H1 (cell line): ENCODE measurements at regions not wholly inside any gene's neighbourhood (a gene's known extent, or its start where the extent isn't known, plus 50 kb on each side); places are given as distances from the start of the nearest gene placed in this dataset.

ENCODE experiments used
- CTCF ChIA-PET: fragments of 300-600 bp; sonication (Branson Sonifier 250); formaldehyde crosslinking; loops from one replicate; lab custom pipeline; 2021; ENCODE audit not compliant: partially characterized antibody; lab: Charles Lee
- POLR2A ChIA-PET: fragments of 300-600 bp; sonication (Branson Sonifier 250); formaldehyde crosslinking; loops from one replicate; lab custom pipeline; 2021; ENCODE audit warnings: inconsistent platforms; ENCODE audit not compliant: partially characterized antibody; lab: Charles Lee
- DNase-seq, 2 experiments: peaks; one replicate each; pipeline versions ENCODE4 v3.0.0 to v3.0.0-alpha.2; 2010 to 2022; ENCODE audit warnings: low spot score in 2 of 2, low read depth in 1 of 2, mixed read lengths in 1 of 2
- FAIRE-seq: peaks from 2 replicates; lab custom pipeline; 2011; peaks lifted over from hg19 to GRCh38; lab: Jason Lieb, UNC
- H2AFZ ChIP-seq: 2 replicates; pipeline ENCODE4 v1.8.1; 2012; ENCODE audit warnings: low read length, inconsistent platforms
- H2AK5ac ChIP-seq: 2 replicates; pipeline ENCODE4 v1.6.1; 2013; ENCODE audit warnings: low read depth, low read length
- H2BK120ac ChIP-seq: replicated peaks from 2 replicates; pipeline ENCODE3; 2013; ENCODE audit warnings: low read depth, low read length, inconsistent platforms
- H2BK12ac ChIP-seq: 2 replicates; pipeline ENCODE4 v1.6.1; 2013; ENCODE audit warnings: low read depth, low read length
- H2BK15ac ChIP-seq: 2 replicates; pipeline ENCODE4 v1.6.1; 2013; ENCODE audit warnings: low read length
- H2BK20ac ChIP-seq: 2 replicates; pipeline ENCODE4 v1.6.1; 2013; ENCODE audit warnings: low read length
- H2BK5ac ChIP-seq: 2 replicates; pipeline ENCODE4 v1.6.1; 2013; ENCODE audit warnings: low read depth, low read length
- H3K14ac ChIP-seq: 2 replicates; pipeline ENCODE4 v1.6.1; 2013; ENCODE audit warnings: inconsistent platforms; ENCODE audit not compliant: insufficient read length
- H3K18ac ChIP-seq: 2 replicates; pipeline ENCODE4 v1.6.1; 2013; ENCODE audit warnings: low read length; ENCODE audit errors: extremely low read depth
- H3K23ac ChIP-seq: 2 replicates; pipeline ENCODE4 v1.6.1; 2013; ENCODE audit warnings: inconsistent platforms; ENCODE audit not compliant: insufficient read length
- H3K23me2 ChIP-seq: 2 replicates; pipeline ENCODE4 v1.6.1; 2013; ENCODE audit warnings: low read depth, low read length
- H3K27ac ChIP-seq: 2 replicates; pipeline ENCODE4 v1.6.1; 2011; ENCODE audit warnings: low read depth, low read length, inconsistent platforms
- H3K27me3 ChIP-seq, 4 experiments: replicated peaks in 1 of 4; 1 replicate in 1 of 4; 2 replicates in 3 of 4; pipeline versions ENCODE4 v1.6.1 to v1.8.1; 2011 to 2013; ENCODE audit warnings: low read length in 3 of 4, mild to moderate bottlenecking in 3 of 4, inconsistent platforms in 2 of 4, mixed read lengths in 2 of 4, moderate library complexity in 1 of 4; ENCODE audit not compliant: control insufficient read depth in 3 of 4, insufficient read depth in 3 of 4; ENCODE audit errors: extremely low read depth in 1 of 4
- H3K36me3 ChIP-seq, 4 experiments: 2 replicates each; pipeline versions ENCODE4 v1.6.1 to v1.8.1; 2011 to 2013; ENCODE audit warnings: mild to moderate bottlenecking in 4 of 4, low read length in 3 of 4, moderate library complexity in 2 of 4, control low read depth in 1 of 4, inconsistent platforms in 1 of 4; ENCODE audit not compliant: insufficient read depth in 4 of 4, control insufficient read depth in 2 of 4
- H3K4ac ChIP-seq: replicated peaks from 2 replicates; pipeline ENCODE3; 2013; ENCODE audit warnings: low read length, low read depth, mixed read lengths, inconsistent platforms; ENCODE audit not compliant: insufficient read length
- H3K4me1 ChIP-seq, 4 experiments: replicated peaks in 1 of 4; 1 replicate in 1 of 4; 2 replicates in 3 of 4; pipeline versions ENCODE4 v1.6.1 to v1.8.1; 2011 to 2013; ENCODE audit warnings: low read length in 3 of 4, inconsistent platforms in 2 of 4, mixed read lengths in 1 of 4; ENCODE audit not compliant: insufficient read depth in 4 of 4, control insufficient read depth in 3 of 4
- H3K4me2 ChIP-seq, 2 experiments: 2 replicates each; pipeline versions ENCODE4 v1.6.1 to v1.8.1; 2011 to 2013; ENCODE audit warnings: low read depth in 2 of 2, low read length in 2 of 2, control low read depth in 1 of 2, inconsistent platforms in 1 of 2, mild to moderate bottlenecking in 1 of 2; ENCODE audit not compliant: insufficient read depth in 1 of 2
- H3K4me3 ChIP-seq, 4 experiments: fragments of 200-600, 300-600 bp in 1 of 4; sonication (generic), shearing (Covaris generic), sonication (Bioruptor Twin) in 1 of 4; 2 replicates each; pipeline versions ENCODE4 v1.5.1 to v1.8.1; 2011 to 2016; ENCODE audit warnings: low read length in 4 of 4, low read depth in 3 of 4, control low read depth in 2 of 4, inconsistent platforms in 2 of 4, mild to moderate bottlenecking in 2 of 4, mixed read lengths in 1 of 4, moderate library complexity in 1 of 4; ENCODE audit not compliant: insufficient read depth in 2 of 4; ENCODE audit errors: extremely low read depth in 1 of 4
- H3K56ac ChIP-seq: replicated peaks from 2 replicates; pipeline ENCODE3; 2013; ENCODE audit warnings: low read depth, mild to moderate bottlenecking, mixed read lengths, low read length, inconsistent platforms; ENCODE audit not compliant: insufficient read length
- H3K79me1 ChIP-seq: 2 replicates; pipeline ENCODE4 v1.6.1; 2013; ENCODE audit warnings: low read depth, low read length, control low read depth
- H3K79me2 ChIP-seq, 2 experiments: 2 replicates each; pipeline versions ENCODE4 v1.6.1 to v1.8.1; 2012 to 2013; ENCODE audit warnings: low read length in 2 of 2, mild to moderate bottlenecking in 2 of 2, inconsistent platforms in 1 of 2; ENCODE audit not compliant: insufficient read depth in 2 of 2, control insufficient read depth in 1 of 2
- H3K9ac ChIP-seq, 4 experiments: replicated peaks in 1 of 4; 1 replicate in 1 of 4; 2 replicates in 3 of 4; pipeline versions ENCODE4 v1.6.1 to v1.8.1; 2011 to 2013; ENCODE audit warnings: low read depth in 3 of 4, low read length in 3 of 4, control low read depth in 2 of 4, mild to moderate bottlenecking in 2 of 4, moderate library complexity in 2 of 4, inconsistent platforms in 1 of 4; ENCODE audit errors: extremely low read depth in 1 of 4
- H3K9me3 ChIP-seq, 2 experiments: 2 replicates each; pipeline versions ENCODE4 v1.6.1 to v1.8.1; 2012 to 2013; ENCODE audit warnings: mild to moderate bottlenecking in 2 of 2, moderate library complexity in 2 of 2, control low read depth in 1 of 2, inconsistent platforms in 1 of 2, low read depth in 1 of 2, low read length in 1 of 2, mixed read lengths in 1 of 2; ENCODE audit not compliant: insufficient read depth in 2 of 2
- H4K20me1 ChIP-seq, 2 experiments: replicated peaks in 1 of 2; 2 replicates each; pipeline versions ENCODE3 to v1.8.1; 2011 to 2013; ENCODE audit warnings: inconsistent platforms in 2 of 2, low read length in 2 of 2, mild to moderate bottlenecking in 1 of 2; ENCODE audit not compliant: insufficient read depth in 2 of 2, control insufficient read depth in 1 of 2
- H4K5ac ChIP-seq: 2 replicates; pipeline ENCODE4 v1.6.1; 2013; ENCODE audit warnings: low read length, low read depth, mixed read lengths, inconsistent platforms; ENCODE audit not compliant: insufficient read length
- H4K8ac ChIP-seq: 2 replicates; pipeline ENCODE4 v1.8.0; 2013; ENCODE audit warnings: mild to moderate bottlenecking, moderate library complexity, low read length, inconsistent platforms; ENCODE audit not compliant: insufficient read depth; ENCODE audit errors: extremely low read depth
- H4K91ac ChIP-seq: replicated peaks from 2 replicates; pipeline ENCODE3; 2013; ENCODE audit warnings: low read length, mixed read lengths, inconsistent platforms; ENCODE audit not compliant: insufficient read length
- BCL11A ChIP-seq, 2 experiments: IDR thresholded peaks; one replicate each; pipeline ENCODE4 v1.6.1; 2011; ENCODE audit warnings: low read depth in 2 of 2, low read length in 2 of 2, mild to moderate bottlenecking in 2 of 2
- CBX8 ChIP-seq: fragments of 300-800, 300-1000 bp; sonication (generic); IDR thresholded peaks from 2 replicates; pipeline ENCODE4 v1.7.1; 2016; ENCODE audit warnings: low read depth, low read length, borderline replicate concordance
- SP2 ChIP-seq: IDR thresholded peaks from 2 replicates; pipeline ENCODE4 v1.6.1; 2012; ENCODE audit warnings: mild to moderate bottlenecking, low read length, inconsistent platforms
- WGBS, 2 experiments: shearing (Covaris generic) in 1 of 2; methylation state at CpG; one replicate each; pipeline versions ENCODE4 v1.1.6 to v1.1.7; 2013 to 2015; ENCODE audit warnings: low lambda C conversion rate in 2 of 2, mixed read lengths in 2 of 2, inconsistent platforms in 1 of 2, low coverage in 1 of 2, missing lambda C conversion rate in 1 of 2; ENCODE audit not compliant: insufficient replicate concordance in 2 of 2, insufficient coverage in 1 of 2, insufficient read length in 1 of 2; ENCODE audit errors: extremely low coverage in 1 of 2, missing lambda C conversion rate in 1 of 2; 5-methylcytosine and 5-hydroxymethylcytosine counted together

DNA sequence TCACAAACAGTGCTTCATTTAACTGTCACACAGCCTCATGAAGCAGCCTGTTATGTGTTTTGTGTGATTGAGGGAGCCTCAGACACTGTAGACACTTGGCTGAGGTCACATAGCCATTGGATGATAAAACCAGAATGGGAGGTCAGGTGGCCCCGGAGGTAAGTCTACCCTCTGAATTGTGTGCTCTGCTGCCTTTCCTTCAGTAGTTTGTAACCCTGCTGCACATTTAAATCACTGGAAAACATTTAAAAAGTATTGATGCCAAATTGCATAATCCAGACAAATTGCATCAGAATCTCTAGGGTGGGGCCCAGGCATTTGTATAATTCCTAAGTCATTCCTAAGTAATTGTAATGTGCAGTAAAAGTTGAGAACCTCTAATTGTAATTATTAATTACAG is 85.2 kb upstream of the ECI2 start:
- Histone ChIP-seq H3K4ac (no peak overlapping the region), H3K4me1 (peaks cover 0 to 4% (median 2%) of the 10 kb centered on the region in 4 experiments; a peak in 2 of 7 replicates), H3K4me2 (no peak overlapping the region), H3K36me3 (no peaks in the 10 kb centered on the region), H2BK5ac (no peak overlapping the region), H3K23ac (no peak overlapping the region), H3K79me1 (no peaks in the 10 kb centered on the region), H3K23me2 (no peaks in the 10 kb centered on the region), H3K14ac (no peak overlapping the region), H2BK120ac (no peak overlapping the region), H2AFZ (no peak overlapping the region), H3K56ac (no peak overlapping the region), H4K8ac (no peak overlapping the region), H3K9me3 (peaks cover 0 to 5% of the 10 kb centered on the region in 2 experiments; a peak in 1 of 4 replicates), H3K9ac (no peak overlapping the region), H2AK5ac (no peak overlapping the region), H3K27ac (no peak overlapping the region), H3K4me3 (no peak overlapping the region), H4K5ac (no peak overlapping the region), H3K18ac (no peak overlapping the region), H4K20me1 (no peaks in the 10 kb centered on the region), H2BK15ac (no peak overlapping the region), H2BK12ac (no peak overlapping the region), H3K79me2 (no peaks in the 10 kb centered on the region), H2BK20ac (no peak overlapping the region), H3K27me3 (no peaks in the 10 kb centered on the region), H4K91ac (no peak overlapping the region)
- 75% methylated on average over 1 of the region's 1 CpG; no CpG with 5 or more reads in 1 of the 2 experiments for WGBS, 2 experiments
- FAIRE-seq: no peak
- POLR2A ChIA-PET: no interaction called here
- no peak for TF ChIP-seq CBX8
- no peak for TF ChIP-seq SP2
- TF ChIP-seq BCL11A (IDR thresholded peaks at IDR 0.05; ENCODE audit: low read depth in 2 of 2, low read length in 2 of 2): no peak
- CTCF ChIA-PET: no interaction called here
- DNase-seq: no peak
